HFF-Myc (cell line): ENCODE measurements at regions not wholly inside any gene's neighbourhood (a gene's known extent, or its start where the extent isn't known, plus 50 kb on each side); places are given as distances from the start of the nearest gene placed in this dataset.

ENCODE experiments used
- DNase-seq: peaks from one replicate; pipeline ENCODE4 v3.0.0-alpha.2; 2011; ENCODE audit warnings: low read depth; ENCODE audit errors: extremely low read depth
- H3K4me3 ChIP-seq: replicated peaks from 2 replicates; pipeline ENCODE4 v1.5.1; 2011; ENCODE audit warnings: low read depth, mild to moderate bottlenecking, control low read depth, low read length
- TF ChIP-seq, protein P1 (sequence below): IDR thresholded peaks from 2 replicates; pipeline ENCODE4 v1.5.1; 2012; ENCODE audit warnings: mild to moderate bottlenecking, low read depth, low read length, control low read depth; ENCODE audit errors: missing control alignments

DNA sequence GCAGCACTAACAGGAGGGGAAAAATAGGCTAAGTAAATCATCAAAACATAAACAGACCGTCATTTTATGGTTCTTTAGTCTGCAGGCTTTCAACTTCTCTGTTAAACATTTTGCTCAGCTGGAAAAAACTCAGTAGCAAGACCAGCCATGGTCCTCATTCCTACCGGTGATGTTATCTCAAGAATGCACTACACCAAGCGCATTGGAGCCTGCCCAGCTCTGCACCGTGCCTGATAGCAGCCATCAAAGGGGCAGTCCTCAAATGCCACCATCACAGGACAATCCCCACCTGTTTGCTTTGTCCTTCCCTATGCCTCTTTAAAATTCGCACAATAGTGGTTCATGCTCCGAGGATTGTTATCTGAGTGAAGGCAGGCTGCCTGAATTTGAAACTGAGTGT, 181.5 kb upstream of the MON1B start:
- TF ChIP-seq, protein P1, sequence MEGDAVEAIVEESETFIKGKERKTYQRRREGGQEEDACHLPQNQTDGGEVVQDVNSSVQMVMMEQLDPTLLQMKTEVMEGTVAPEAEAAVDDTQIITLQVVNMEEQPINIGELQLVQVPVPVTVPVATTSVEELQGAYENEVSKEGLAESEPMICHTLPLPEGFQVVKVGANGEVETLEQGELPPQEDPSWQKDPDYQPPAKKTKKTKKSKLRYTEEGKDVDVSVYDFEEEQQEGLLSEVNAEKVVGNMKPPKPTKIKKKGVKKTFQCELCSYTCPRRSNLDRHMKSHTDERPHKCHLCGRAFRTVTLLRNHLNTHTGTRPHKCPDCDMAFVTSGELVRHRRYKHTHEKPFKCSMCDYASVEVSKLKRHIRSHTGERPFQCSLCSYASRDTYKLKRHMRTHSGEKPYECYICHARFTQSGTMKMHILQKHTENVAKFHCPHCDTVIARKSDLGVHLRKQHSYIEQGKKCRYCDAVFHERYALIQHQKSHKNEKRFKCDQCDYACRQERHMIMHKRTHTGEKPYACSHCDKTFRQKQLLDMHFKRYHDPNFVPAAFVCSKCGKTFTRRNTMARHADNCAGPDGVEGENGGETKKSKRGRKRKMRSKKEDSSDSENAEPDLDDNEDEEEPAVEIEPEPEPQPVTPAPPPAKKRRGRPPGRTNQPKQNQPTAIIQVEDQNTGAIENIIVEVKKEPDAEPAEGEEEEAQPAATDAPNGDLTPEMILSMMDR = no peak
- DNase-seq = no peak
- no peak overlapping the region for H3K4me3 ChIP-seq

DNA sequence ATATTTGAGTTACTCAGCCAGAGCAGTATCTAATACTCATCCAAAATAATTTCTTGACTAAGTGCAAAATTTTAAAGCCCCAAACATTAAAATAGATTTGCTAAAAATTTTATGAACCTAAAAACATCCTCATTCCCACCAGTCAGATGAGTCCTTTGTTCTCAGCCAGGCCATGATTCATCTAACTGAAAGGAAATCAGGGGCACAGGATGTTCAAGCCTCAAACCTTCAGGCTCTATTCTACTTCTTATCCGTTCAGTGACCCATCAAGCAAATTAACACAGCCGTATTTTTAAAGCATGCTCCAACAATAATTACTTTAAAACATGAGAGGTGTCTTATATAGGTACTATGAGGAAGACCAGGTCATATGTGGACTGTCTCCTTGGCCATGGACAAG, 176.5 kb upstream of the MON1B start:
- TF ChIP-seq, protein P1 = no peak
- no peak for DNase-seq
- H3K4me3 ChIP-seq = no peak overlapping the region

DNA sequence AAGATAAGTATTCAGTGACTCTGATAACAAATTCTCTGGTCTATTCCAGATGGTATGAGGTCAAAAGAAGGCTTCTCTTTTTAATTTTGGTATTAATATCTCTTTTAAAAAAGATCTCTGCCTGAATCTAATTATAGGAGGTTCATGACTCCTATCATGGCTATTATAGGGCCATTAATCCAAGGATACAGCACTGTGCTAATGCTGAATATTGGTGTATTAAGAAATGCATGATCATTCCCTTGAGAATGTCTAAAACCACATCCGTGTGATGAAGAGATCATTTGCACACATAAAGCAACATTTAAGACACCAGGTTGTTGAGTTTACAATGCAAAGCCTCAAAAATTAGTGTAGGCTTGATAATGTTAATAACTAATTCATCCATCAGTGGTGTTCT, 160.4 kb upstream of the MON1B start:
- no peak for DNase-seq
- TF ChIP-seq, protein P1 = no peak
- no peak overlapping the region for H3K4me3 ChIP-seq

DNA sequence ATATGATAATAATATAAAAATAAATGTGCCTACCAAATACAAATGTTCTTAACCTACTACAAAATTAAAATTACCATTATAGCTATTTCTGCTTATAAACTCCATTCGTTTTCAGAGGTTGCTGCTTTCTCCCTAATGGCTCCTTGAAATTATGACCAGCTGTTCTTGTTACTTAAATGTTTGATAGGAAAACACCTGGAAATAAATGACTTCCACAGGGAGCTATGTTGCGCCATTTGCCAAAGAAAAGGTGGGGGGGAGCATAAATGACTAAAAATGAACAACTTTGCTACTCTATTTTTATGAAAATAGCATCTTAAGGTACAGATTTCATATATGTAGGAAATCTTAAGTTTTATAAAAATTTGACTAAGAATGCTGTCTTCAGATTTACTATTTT, 157.5 kb upstream of the MON1B start:
- H3K4me3 ChIP-seq = no peak overlapping the region
- TF ChIP-seq, protein P1 = no peak
- DNase-seq = no peak

DNA sequence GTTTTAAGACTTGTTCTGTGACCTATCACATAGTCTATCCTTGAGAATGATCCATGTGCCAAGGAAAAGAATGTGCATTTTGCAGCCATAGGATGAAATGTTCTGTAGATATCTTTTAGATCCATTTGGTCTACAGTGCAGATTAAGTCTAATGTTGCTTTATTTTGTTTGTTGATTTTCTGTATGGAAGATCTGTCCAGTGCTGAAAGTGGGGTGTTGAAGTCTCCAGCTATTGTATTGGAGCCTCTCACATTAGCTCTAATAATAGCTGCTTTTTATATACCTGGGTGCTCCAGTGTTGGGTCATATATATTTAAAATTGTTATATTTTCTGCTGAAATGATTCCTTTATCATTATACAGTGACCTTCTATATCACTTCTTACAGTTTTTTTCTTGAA, 155.6 kb upstream of the MON1B start:
- DNase-seq = no peak
- TF ChIP-seq, protein P1 = no peak

DNA sequence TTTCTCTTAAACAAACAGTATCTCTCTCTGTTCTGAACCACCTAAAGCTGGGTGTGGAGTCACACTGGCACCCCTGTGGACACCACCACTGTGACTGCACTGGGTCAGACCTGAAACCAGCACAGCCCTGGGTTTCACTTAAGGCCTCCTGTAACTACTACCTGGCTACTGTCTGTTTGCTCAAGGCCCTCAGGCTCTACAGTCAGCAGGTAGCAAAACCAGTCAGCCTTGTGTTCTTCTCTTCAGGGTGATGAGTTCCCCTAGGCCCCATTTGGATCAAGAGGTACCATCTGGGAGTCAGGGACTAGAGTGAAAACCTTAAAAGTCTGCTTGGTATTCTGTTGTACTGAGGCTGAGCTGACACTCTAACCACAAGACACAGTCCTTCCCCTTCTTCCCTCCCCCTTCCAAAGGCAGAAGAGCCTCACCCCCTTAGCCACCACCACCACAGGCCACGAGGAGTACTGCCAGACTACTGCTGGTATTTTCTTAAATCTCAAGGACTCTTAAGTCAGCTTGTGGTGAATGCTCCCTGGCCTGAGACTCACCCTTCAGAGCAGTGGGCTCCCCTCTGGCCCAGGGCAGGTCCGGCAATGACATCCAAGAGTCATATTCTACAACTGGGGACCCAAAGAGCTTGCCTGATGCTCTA, 153.2 kb upstream of the MON1B start:
- DNase-seq = no peak
- no peak overlapping the region for H3K4me3 ChIP-seq

More for the DNA sequence above, 155.6 kb upstream of the MON1B start:
- H3K4me3 ChIP-seq = no peak overlapping the region

More for the DNA sequence above, 153.2 kb upstream of the MON1B start:
- TF ChIP-seq, protein P1 = no peak
